T-cell (primary cell): ENCODE measurements at regions not wholly inside any gene's neighbourhood (a gene's known extent, or its start where the extent isn't known, plus 50 kb on each side); places are given as distances from the start of the nearest gene placed in this dataset.

Experiments used
- ATAC-seq, 4 experiments: fragments of 200-7000 bp in 3 of 4; fragments of 150-1000 bp in 1 of 4; cut with Tn5 transposase; replicated peaks in 1 of 4; 1 replicate in 3 of 4; 2 replicates in 1 of 4; pipeline ENCODE4 v1.10.0; 2021; ENCODE audit warnings: moderate library complexity in 3 of 4, mild to moderate bottlenecking in 2 of 4, moderate number of reproducible peaks in 1 of 4
- CTCF ChIA-PET, 2 donors: fragments of 300-600 bp; sonication (Branson Sonifier 250); formaldehyde crosslinking; loops; one replicate each; lab custom pipeline; 2022; ENCODE audit warnings: antibody characterized with exemption in 2 of 2; lab: Charles Lee
- POLR2A ChIA-PET, 2 donors: fragments of 300-600 bp; sonication (Branson Sonifier 250); formaldehyde crosslinking; loops; one replicate each; lab custom pipeline; 2022; ENCODE audit warnings: antibody characterized with exemption in 2 of 2; lab: Charles Lee
- DNase-seq, 35 experiments: peaks; one replicate each; pipeline versions ENCODE4 v3.0.0 to v3.0.0-alpha.2; 2013 to 2023
- H3K27ac ChIP-seq: one replicate; pipeline ENCODE4 v1.5.1; 2013; ENCODE audit warnings: low read length
- H3K27me3 ChIP-seq, 2 experiments: replicated peaks in 1 of 2; 1 replicate in 1 of 2; 2 replicates in 1 of 2; pipeline versions ENCODE4 v1.6.1 to v1.7.0; 2013; ENCODE audit warnings: low read length in 1 of 2, mixed read lengths in 1 of 2; ENCODE audit not compliant: control insufficient read depth in 2 of 2, insufficient read depth in 2 of 2; ENCODE audit errors: extremely low read depth in 1 of 2
- H3K36me3 ChIP-seq, 2 donors: 1 replicate in 1 of 2; 2 replicates in 1 of 2; pipeline versions ENCODE4 v1.6.1 to v1.7.0; 2013; ENCODE audit warnings: low read length in 1 of 2; ENCODE audit not compliant: control insufficient read depth in 2 of 2, insufficient read depth in 1 of 2; ENCODE audit errors: extremely low read depth in 1 of 2
- H3K4me1 ChIP-seq, 2 experiments: 1 replicate in 1 of 2; 2 replicates in 1 of 2; pipeline versions ENCODE4 v1.6.1 to v1.7.0; 2013; ENCODE audit warnings: low read length in 2 of 2, mixed read lengths in 1 of 2; ENCODE audit not compliant: insufficient read depth in 2 of 2, control insufficient read depth in 1 of 2; ENCODE audit errors: extremely low read depth in 1 of 2
- H3K4me3 ChIP-seq, 2 donors: 1 replicate in 1 of 2; 2 replicates in 1 of 2; pipeline versions ENCODE4 v1.5.1 to v1.7.0; 2013; ENCODE audit warnings: mild to moderate bottlenecking in 2 of 2, low read length in 1 of 2, moderate library complexity in 1 of 2; ENCODE audit not compliant: control insufficient read depth in 1 of 2; ENCODE audit errors: extremely low read depth in 1 of 2
- H3K9me3 ChIP-seq: 2 replicates; pipeline ENCODE4 v1.7.0; 2013
- H3K27ac Mint-ChIP-seq, 2 donors: one replicate each; pipeline ENCODE4 v1.8.0; 2020 to 2021; ENCODE audit warnings: mild to moderate bottlenecking in 2 of 2, mixed read lengths in 2 of 2
- H3K27me3 Mint-ChIP-seq, 2 donors: one replicate each; pipeline ENCODE4 v1.8.0; 2021 to 2022; ENCODE audit warnings: mixed read lengths in 2 of 2
- H3K36me3 Mint-ChIP-seq: one replicate; pipeline ENCODE4 v1.8.0; 2021; ENCODE audit warnings: mixed read lengths
- H3K4me1 Mint-ChIP-seq, 3 donors: one replicate each; pipeline ENCODE4 v1.8.0; 2020 to 2022; ENCODE audit warnings: mixed read lengths in 3 of 3, mild to moderate bottlenecking in 1 of 3
- H3K4me3 Mint-ChIP-seq, 3 donors: one replicate each; pipeline ENCODE4 v1.8.0; 2020 to 2022; ENCODE audit warnings: mild to moderate bottlenecking in 3 of 3, mixed read lengths in 3 of 3, moderate library complexity in 3 of 3
- H3K9me3 Mint-ChIP-seq, 3 donors: one replicate each; pipeline ENCODE4 v1.8.0; 2020 to 2022; ENCODE audit warnings: mixed read lengths in 3 of 3
- WGBS: methylation state at CpG from one replicate; pipeline ENCODE4 v1.1.5; 2013; ENCODE audit warnings: missing lambda C conversion rate; ENCODE audit not compliant: insufficient coverage; 5-methylcytosine and 5-hydroxymethylcytosine counted together

DNA sequence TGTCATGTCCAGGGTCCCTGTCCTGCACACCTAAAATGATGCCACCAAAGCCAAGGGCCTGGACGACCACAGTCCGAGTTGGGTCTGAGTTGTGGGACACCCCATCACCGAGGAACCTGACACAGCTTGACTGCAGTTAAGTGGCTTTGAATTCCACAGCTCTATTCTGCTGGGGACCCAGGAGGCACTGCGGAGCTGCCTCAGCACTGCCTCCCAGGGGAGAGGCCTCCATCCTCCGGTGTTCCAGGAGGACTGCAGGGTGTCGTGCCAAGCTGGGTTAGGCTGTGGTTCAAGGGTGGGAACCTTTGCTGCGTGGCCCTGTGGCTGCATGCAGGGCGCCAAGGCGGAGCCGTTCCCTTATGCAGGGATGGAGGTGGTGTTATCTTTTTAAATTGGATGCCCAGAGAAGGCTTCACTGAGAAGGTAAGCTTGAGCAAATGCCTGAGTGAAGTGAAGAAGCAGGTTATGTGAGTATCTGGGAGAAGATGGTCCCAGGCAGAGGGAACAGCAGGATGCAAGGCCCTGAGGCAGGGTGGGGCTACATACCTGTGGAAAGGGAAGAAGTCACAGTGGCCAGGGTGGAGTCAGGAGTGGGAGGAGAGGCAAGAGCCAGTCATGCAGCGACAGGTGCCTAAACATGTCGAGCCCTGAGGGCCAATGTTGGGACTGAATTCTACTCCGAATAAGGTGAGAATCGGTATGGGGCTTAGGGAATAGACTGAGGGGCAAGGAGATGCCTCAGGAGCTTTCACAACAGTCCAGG, 144.8 kb downstream of the TPRA1 start:
- Histone ChIP-seq H3K9me3 (no peaks in the 10 kb centered on the region), H3K27ac (no peak overlapping the region), H3K36me3 (no peaks in the 10 kb centered on the region), H3K27me3 (peaks cover 0 to 27% of the 10 kb centered on the region in 2 experiments), H3K4me1 (no peaks in the 10 kb centered on the region), H3K4me3 (no peak overlapping the region)
- no peak overlapping the region for H3K4me3 Mint-ChIP-seq
- 68% methylated on average over 14 of the region's 14 CpGs for WGBS
- DNase-seq: no peak
- no peaks in the 10 kb centered on the region for H3K4me1 Mint-ChIP-seq
- POLR2A ChIA-PET: no interaction called here
- no peak for ATAC-seq
- CTCF ChIA-PET: interaction anchor here in 1 of 2 donors (0.5 kb wide), 1 partner anchor 160 kb away, joined by 3 read pairs; no protein-coding TSS in a partner anchor
- peaks cover 20 to 23% of the 10 kb centered on the region in 2 donors for H3K27me3 Mint-ChIP-seq
- H3K27ac Mint-ChIP-seq: no peak overlapping the region
- no peaks in the 10 kb centered on the region for H3K9me3 Mint-ChIP-seq
- H3K36me3 Mint-ChIP-seq: no peaks in the 10 kb centered on the region

DNA sequence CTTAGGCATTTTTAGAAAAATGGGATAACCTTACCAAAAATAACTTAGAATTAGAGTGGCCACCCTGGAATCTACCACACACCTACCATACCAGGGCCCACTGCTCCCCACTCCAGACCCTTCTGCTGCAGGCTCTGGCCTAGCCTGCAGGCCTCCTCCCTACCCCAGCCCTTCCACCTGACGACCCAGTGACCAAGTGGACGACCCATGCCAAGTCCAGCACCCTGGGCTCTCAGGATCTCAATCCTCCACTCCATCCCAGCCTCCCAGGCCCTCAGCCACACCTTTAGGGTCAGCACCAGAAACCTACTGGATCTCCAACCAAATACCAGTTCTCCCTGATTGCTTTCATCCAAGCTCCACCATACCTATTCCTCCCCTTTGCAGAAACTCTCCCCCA, 145.8 kb downstream of the TPRA1 start:
- ChIA-PET CTCF (no interaction called here), POLR2A (no interaction called here)
- Histone ChIP-seq H3K36me3 (no peaks in the 10 kb centered on the region), H3K4me1 (no peaks in the 10 kb centered on the region), H3K27ac (no peak overlapping the region), H3K27me3 (peaks cover 0 to 20% of the 10 kb centered on the region in 2 experiments), H3K4me3 (no peak overlapping the region), H3K9me3 (no peaks in the 10 kb centered on the region)
- no peaks in the 10 kb centered on the region for H3K36me3 Mint-ChIP-seq
- DNase-seq (no peak), ATAC-seq (no peak)
- no peak overlapping the region for H3K4me3 Mint-ChIP-seq
- H3K4me1 Mint-ChIP-seq: no peaks in the 10 kb centered on the region
- no peaks in the 10 kb centered on the region for H3K9me3 Mint-ChIP-seq
- WGBS: 31% methylated on average over 2 of the region's 2 CpGs
- H3K27me3 Mint-ChIP-seq: peaks cover 13 to 14% of the 10 kb centered on the region in 2 donors
- H3K27ac Mint-ChIP-seq: no peak overlapping the region

DNA sequence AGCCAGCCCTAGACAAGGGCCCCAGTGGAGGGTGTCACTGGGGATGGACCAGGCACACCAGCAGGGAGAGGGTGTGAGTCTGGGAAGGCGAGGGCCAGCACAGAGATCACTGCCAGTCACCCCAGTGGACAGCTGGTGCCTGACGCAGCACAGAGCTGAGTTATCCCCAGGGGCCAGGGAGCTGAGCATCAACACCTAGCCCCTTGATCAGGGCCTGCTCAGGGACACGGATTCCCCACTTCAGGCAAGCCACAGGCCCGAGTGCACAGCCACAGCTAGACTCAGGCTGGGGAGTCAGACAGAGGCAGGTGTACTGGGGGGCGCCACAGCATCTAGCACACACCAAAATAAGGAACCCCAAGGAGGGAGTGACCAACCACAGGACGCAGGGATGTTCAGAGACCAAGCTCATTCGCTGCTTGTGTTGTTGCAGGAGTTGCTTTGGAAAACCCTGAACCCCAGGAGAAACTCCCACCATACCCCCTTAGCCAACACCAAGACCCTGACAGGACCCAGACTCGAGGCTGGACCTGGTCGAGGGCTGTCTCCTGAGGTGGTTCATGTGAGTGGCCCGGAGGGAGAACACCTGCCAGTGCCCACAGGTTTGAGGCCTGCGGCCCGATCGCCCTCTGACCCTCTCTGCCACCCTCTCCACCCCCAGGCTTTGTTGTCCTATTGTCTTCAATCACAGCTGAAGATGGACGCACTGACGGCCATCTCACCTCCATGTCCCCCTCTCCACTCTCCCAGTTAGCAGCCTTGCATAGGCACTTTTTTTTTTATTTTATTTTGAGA, 146.8 kb downstream of the TPRA1 start:
- ChIA-PET CTCF (no interaction called here), POLR2A (no interaction called here)
- no peak for ATAC-seq
- Mint-ChIP-seq H3K36me3 (no peaks in the 10 kb centered on the region), H3K4me3 (no peak overlapping the region), H3K27ac (no peak overlapping the region), H3K4me1 (no peaks in the 10 kb centered on the region), H3K27me3 (peaks cover 4 to 12% of the 10 kb centered on the region in 2 donors), H3K9me3 (no peaks in the 10 kb centered on the region)
- no peaks in the 10 kb centered on the region for H3K9me3 ChIP-seq
- DNase-seq: no peak
- no peak overlapping the region for H3K27ac ChIP-seq
- no peaks in the 10 kb centered on the region for H3K4me1 ChIP-seq
- 81% methylated on average over 10 of the region's 15 CpGs for WGBS
- no peak overlapping the region for H3K4me3 ChIP-seq
- peaks cover 0 to 22% of the 10 kb centered on the region in 2 experiments for H3K27me3 ChIP-seq
- H3K36me3 ChIP-seq: no peaks in the 10 kb centered on the region

DNA sequence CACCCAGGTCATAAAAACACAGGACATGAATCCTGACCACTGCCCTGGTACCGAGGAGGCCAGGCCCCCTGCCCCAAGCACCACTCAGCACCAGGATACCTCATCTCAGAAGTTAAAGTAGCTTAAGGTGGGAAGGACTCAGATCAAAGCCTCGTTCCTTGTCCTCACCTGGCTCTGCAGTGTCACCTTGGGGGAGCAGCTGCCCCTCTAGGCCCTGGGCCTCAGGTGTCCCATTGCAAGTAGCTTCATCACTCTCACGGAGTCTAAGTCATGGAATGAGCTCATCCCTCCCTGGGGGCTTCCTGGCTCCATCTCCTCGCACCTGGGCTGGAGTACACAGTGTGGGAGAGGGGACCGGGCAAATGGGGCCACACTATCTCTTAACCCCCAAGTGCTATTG, 148.0 kb downstream of the TPRA1 start:
- H3K27me3 ChIP-seq: peaks cover 0 to 23% of the 10 kb centered on the region in 2 experiments
- ATAC-seq: no peak
- DNase-seq: no peak
- no peak overlapping the region for H3K4me3 Mint-ChIP-seq
- no peaks in the 10 kb centered on the region for H3K9me3 ChIP-seq
- CTCF ChIA-PET: no interaction called here
- no peaks in the 10 kb centered on the region for H3K36me3 Mint-ChIP-seq
- POLR2A ChIA-PET: no interaction called here
- 100% methylated on average over 1 of the region's 5 CpGs for WGBS
- peaks cover 0 to 6% of the 10 kb centered on the region in 2 donors for H3K27me3 Mint-ChIP-seq
- no peaks in the 10 kb centered on the region for H3K4me1 ChIP-seq
- H3K4me1 Mint-ChIP-seq: no peaks in the 10 kb centered on the region
- no peak overlapping the region for H3K27ac ChIP-seq
- no peaks in the 10 kb centered on the region for H3K36me3 ChIP-seq
- no peak overlapping the region for H3K4me3 ChIP-seq
- H3K9me3 Mint-ChIP-seq: no peaks in the 10 kb centered on the region
- H3K27ac Mint-ChIP-seq: no peak overlapping the region

DNA sequence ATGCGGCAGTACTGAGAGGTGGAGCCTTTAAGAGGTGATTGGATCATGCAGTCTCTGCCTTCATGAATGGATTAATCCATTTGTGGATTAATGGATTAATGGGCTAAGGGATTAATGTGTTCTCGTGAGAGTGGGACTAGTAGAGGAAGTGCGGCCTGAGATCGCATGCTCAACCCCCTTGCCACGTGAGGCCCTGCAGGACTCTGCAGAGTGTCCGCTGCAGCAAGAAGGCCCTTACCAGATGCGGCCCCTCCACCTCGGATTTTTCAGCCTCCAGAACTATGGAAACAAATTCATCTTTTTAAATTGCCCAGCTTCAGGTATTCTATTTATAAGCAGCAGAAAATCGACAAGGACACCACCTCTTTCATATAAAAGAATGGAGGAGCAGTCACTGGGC, 148.8 kb downstream of the TPRA1 start:
- Mint-ChIP-seq H3K36me3 (no peaks in the 10 kb centered on the region), H3K4me1 (no peaks in the 10 kb centered on the region), H3K9me3 (no peaks in the 10 kb centered on the region), H3K27ac (no peak overlapping the region), H3K4me3 (no peak overlapping the region), H3K27me3 (peaks cover 0 to 6% of the 10 kb centered on the region in 2 donors)
- Histone ChIP-seq H3K4me3 (no peak overlapping the region), H3K27ac (no peak overlapping the region), H3K4me1 (no peaks in the 10 kb centered on the region), H3K9me3 (no peaks in the 10 kb centered on the region), H3K36me3 (no peaks in the 10 kb centered on the region), H3K27me3 (peaks cover 0 to 23% of the 10 kb centered on the region in 2 experiments)
- DNase-seq (no peak), ATAC-seq (no peak)
- 67% methylated on average over 2 of the region's 9 CpGs for WGBS
- ChIA-PET POLR2A (no interaction called here), CTCF (no interaction called here)

DNA sequence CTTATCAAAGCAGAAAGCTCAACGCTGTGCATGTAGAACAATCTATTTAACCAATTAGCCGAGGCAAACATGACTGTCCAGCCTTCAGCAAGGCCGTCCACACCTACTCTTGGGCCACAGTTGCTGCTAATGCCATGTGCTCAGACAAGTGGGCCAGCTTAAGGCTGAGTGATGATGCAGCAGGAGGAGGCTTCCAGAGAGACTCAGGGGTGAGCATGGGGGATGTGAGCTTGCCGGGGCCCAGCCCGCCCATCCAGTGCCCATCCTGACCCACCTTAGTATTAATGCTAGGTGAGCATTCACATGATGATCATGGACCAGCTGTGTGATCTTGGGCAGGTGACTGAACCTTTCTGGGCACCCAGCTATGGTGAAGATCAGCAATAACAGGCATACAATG, 150.1 kb downstream of the TPRA1 start:
- Mint-ChIP-seq H3K4me3 (no peak overlapping the region), H3K9me3 (no peaks in the 10 kb centered on the region), H3K27ac (no peak overlapping the region), H3K36me3 (no peaks in the 10 kb centered on the region), H3K4me1 (no peaks in the 10 kb centered on the region), H3K27me3 (peaks cover 0 to 6% of the 10 kb centered on the region in 2 donors)
- Histone ChIP-seq H3K27ac (no peak overlapping the region), H3K27me3 (peaks cover 0 to 20% of the 10 kb centered on the region in 2 experiments), H3K4me3 (no peak overlapping the region), H3K36me3 (no peaks in the 10 kb centered on the region), H3K4me1 (no peaks in the 10 kb centered on the region), H3K9me3 (no peaks in the 10 kb centered on the region)
- ChIA-PET CTCF (interaction anchor here in 1 of 2 donors (0.6 kb wide), 1 partner anchor 17 kb away, joined by 7 read pairs; no protein-coding TSS in a partner anchor), POLR2A (no interaction called here)
- 75% methylated on average over 1 of the region's 5 CpGs for WGBS
- ATAC-seq (no peak), DNase-seq (no peak)
